ENCODE measurements at regions not wholly inside any gene's neighbourhood (a gene's known extent, or its start where the extent isn't known, plus 50 kb on each side); places are given as distances from the start of the nearest gene placed in this dataset.

- Mint-ChIP-seq H3K9me3 (ENCODE audit: unreplicated experiment) (peaks cover 6% of the 10 kb centered on the region), H3K27me3 (ENCODE audit: low read depth, unreplicated experiment) (no peaks in the 10 kb centered on the region), H3K36me3 (ENCODE audit: low read depth, unreplicated experiment) (no peaks in the 10 kb centered on the region), H3K4me3 (ENCODE audit: unreplicated experiment) (no peak overlapping the region), H3K27ac (ENCODE audit: unreplicated experiment) (no peak overlapping the region), H3K4me1 (ENCODE audit: low read depth, unreplicated experiment) (no peaks in the 10 kb centered on the region)
- no peak overlapping the region for H2AFZ ChIP-seq (ENCODE audit: low read depth, low read length)
- no peak for TF ChIP-seq CTCF (IDR thresholded peaks at IDR 0.05; ENCODE audit: insufficient read depth, low read depth, low read length)
- no peak for TF ChIP-seq EZH2 (IDR thresholded peaks at IDR 0.05; ENCODE audit: insufficient read depth, low read length)
- FAIRE-seq (no peak), DNase-seq (ENCODE audit: low read depth) (no peak)
- H3K9me3 ChIP-seq (ENCODE audit: insufficient read depth, low read depth, low read length) = no peaks in the 10 kb centered on the region
- no peaks in the 10 kb centered on the region for H3K27me3 ChIP-seq (ENCODE audit: insufficient read depth, low read length)
- no peak overlapping the region for H3K4me2 ChIP-seq (ENCODE audit: low read length)
- H4K20me1 ChIP-seq (ENCODE audit: insufficient read depth, low read length) = no peaks in the 10 kb centered on the region
- no peak overlapping the region for H3K4me3 ChIP-seq (ENCODE audit: insufficient read depth, low read depth, low read length)
- H3K36me3 ChIP-seq (ENCODE audit: insufficient read depth, low read length) = no peaks in the 10 kb centered on the region
- no peaks in the 10 kb centered on the region for H3K79me2 ChIP-seq (ENCODE audit: insufficient read depth, low read length)
- H3K9ac ChIP-seq (ENCODE audit: low read length) = no peak overlapping the region
- H3K4me1 ChIP-seq (ENCODE audit: insufficient read depth, low read length) = no peaks in the 10 kb centered on the region
- no peak overlapping the region for H3K27ac ChIP-seq (ENCODE audit: low read depth, low read length)
These were observed 123.9 kb upstream of the CADPS start for GRCh38 chr3:62999158-62999557.

- Mint-ChIP-seq H3K4me1 (ENCODE audit: low read depth, unreplicated experiment) (no peaks in the 10 kb centered on the region), H3K36me3 (ENCODE audit: low read depth, unreplicated experiment) (no peaks in the 10 kb centered on the region), H3K4me3 (ENCODE audit: unreplicated experiment) (no peak overlapping the region), H3K27ac (ENCODE audit: unreplicated experiment) (no peak overlapping the region), H3K27me3 (ENCODE audit: low read depth, unreplicated experiment) (no peaks in the 10 kb centered on the region), H3K9me3 (ENCODE audit: unreplicated experiment) (peaks cover 6% of the 10 kb centered on the region)
- Histone ChIP-seq H3K9me3 (ENCODE audit: insufficient read depth, low read depth, low read length) (no peaks in the 10 kb centered on the region), H3K27me3 (ENCODE audit: insufficient read depth, low read length) (no peaks in the 10 kb centered on the region), H3K9ac (ENCODE audit: low read length) (no peak overlapping the region), H3K4me2 (ENCODE audit: low read length) (no peak overlapping the region), H3K79me2 (ENCODE audit: insufficient read depth, low read length) (no peaks in the 10 kb centered on the region), H4K20me1 (ENCODE audit: insufficient read depth, low read length) (no peaks in the 10 kb centered on the region), H2AFZ (ENCODE audit: low read depth, low read length) (no peak overlapping the region), H3K4me1 (ENCODE audit: insufficient read depth, low read length) (no peaks in the 10 kb centered on the region), H3K27ac (ENCODE audit: low read depth, low read length) (no peak overlapping the region), H3K4me3 (ENCODE audit: insufficient read depth, low read depth, low read length) (no peak overlapping the region), H3K36me3 (ENCODE audit: insufficient read depth, low read length) (no peaks in the 10 kb centered on the region)
- FAIRE-seq (no peak), DNase-seq (ENCODE audit: low read depth) (no peak)
- no peak for TF ChIP-seq CTCF (IDR thresholded peaks at IDR 0.05; ENCODE audit: insufficient read depth, low read depth, low read length)
- no peak for TF ChIP-seq EZH2 (IDR thresholded peaks at IDR 0.05; ENCODE audit: insufficient read depth, low read length)
These were observed 124.6 kb upstream of the CADPS start for GRCh38 chr3:62999791-63000190.

GRCh38 chr3:63004448-63004847 lies 129.2 kb upstream of the CADPS start:
- Histone ChIP-seq H4K20me1 (ENCODE audit: insufficient read depth, low read length) (no peaks in the 10 kb centered on the region), H3K9me3 (ENCODE audit: insufficient read depth, low read depth, low read length) (no peaks in the 10 kb centered on the region), H3K9ac (ENCODE audit: low read length) (no peak overlapping the region), H3K27me3 (ENCODE audit: insufficient read depth, low read length) (no peaks in the 10 kb centered on the region), H3K4me2 (ENCODE audit: low read length) (no peak overlapping the region), H3K4me3 (ENCODE audit: insufficient read depth, low read depth, low read length) (no peak overlapping the region), H3K4me1 (ENCODE audit: insufficient read depth, low read length) (no peaks in the 10 kb centered on the region), H2AFZ (ENCODE audit: low read depth, low read length) (no peak overlapping the region), H3K27ac (ENCODE audit: low read depth, low read length) (no peak overlapping the region), H3K79me2 (ENCODE audit: insufficient read depth, low read length) (no peaks in the 10 kb centered on the region), H3K36me3 (ENCODE audit: insufficient read depth, low read length) (no peaks in the 10 kb centered on the region)
- peaks cover 6% of the 10 kb centered on the region for H3K9me3 Mint-ChIP-seq (ENCODE audit: unreplicated experiment)
- FAIRE-seq (no peak), DNase-seq (ENCODE audit: low read depth) (no peak)
- H3K4me3 Mint-ChIP-seq (ENCODE audit: unreplicated experiment) = no peak overlapping the region
- H3K27me3 Mint-ChIP-seq (ENCODE audit: low read depth, unreplicated experiment) = no peaks in the 10 kb centered on the region
- TF ChIP-seq EZH2 (IDR thresholded peaks at IDR 0.05; ENCODE audit: insufficient read depth, low read length) (no peak), CTCF (IDR thresholded peaks at IDR 0.05; ENCODE audit: insufficient read depth, low read depth, low read length) (no peak)
- no peak overlapping the region for H3K27ac Mint-ChIP-seq (ENCODE audit: unreplicated experiment)
- H3K36me3 Mint-ChIP-seq (ENCODE audit: low read depth, unreplicated experiment) = no peaks in the 10 kb centered on the region
- no peaks in the 10 kb centered on the region for H3K4me1 Mint-ChIP-seq (ENCODE audit: low read depth, unreplicated experiment)
